ENCODE measurements at regions not wholly inside any gene's neighbourhood (a gene's known extent, or its start where the extent isn't known, plus 50 kb on each side); places are given as distances from the start of the nearest gene placed in this dataset.

GRCh38 chr5:74478328-74478727 lies 162.2 kb downstream of the ENC1 start (continued):
- TF ChIP-seq EP300 (conservative IDR thresholded peaks at IDR 0.05; ENCODE audit: poor library complexity, severe bottlenecking) (no peak), POLR2AphosphoS5 (IDR thresholded peaks at IDR 0.05) (no peak), SMC3 (conservative IDR thresholded peaks at IDR 0.05; ENCODE audit: poor library complexity) (no peak)

GRCh38 chr5:74477761-74478160 lies 162.8 kb downstream of the ENC1 start:
- TF ChIP-seq RAD21 (conservative IDR thresholded peaks at IDR 0.05) = no peak
- TF ChIP-seq SMC3 (conservative IDR thresholded peaks at IDR 0.05; ENCODE audit: poor library complexity) = no peak
- TF ChIP-seq TAF1 (IDR thresholded peaks at IDR 0.05; ENCODE audit: low read depth) = no peak
- TF ChIP-seq EP300 (conservative IDR thresholded peaks at IDR 0.05; ENCODE audit: poor library complexity, severe bottlenecking) = no peak
- TF ChIP-seq EZH2 (IDR thresholded peaks at IDR 0.05; ENCODE audit: borderline replicate concordance, insufficient read depth, low read length, poor library complexity, severe bottlenecking) = no peak
- no peak for TF ChIP-seq REST (IDR thresholded peaks at IDR 0.05; ENCODE audit: borderline replicate concordance)
- no peak for TF ChIP-seq MXI1 (conservative IDR thresholded peaks at IDR 0.05; ENCODE audit: poor library complexity, severe bottlenecking)
- no peak for TF ChIP-seq CTCF (IDR thresholded peaks at IDR 0.05; ENCODE audit: poor library complexity, severe bottlenecking)
- TF ChIP-seq POLR2AphosphoS5 (IDR thresholded peaks at IDR 0.05) = no peak
- Histone ChIP-seq H3K36me3 (ENCODE audit: insufficient read depth, low read length) (no peaks in the 10 kb centered on the region), H3K27ac (ENCODE audit: low read length) (peak overlapping the region; percentile 97), H3K9me2 (ENCODE audit: insufficient read depth, low read length) (no peaks in the 10 kb centered on the region), H3K79me2 (replicated peaks; ENCODE audit: insufficient read depth, low read length) (no peaks in the 10 kb centered on the region), H4K20me1 (ENCODE audit: insufficient read depth) (no peaks in the 10 kb centered on the region), H3K4me2 (ENCODE audit: low read length) (no peak overlapping the region), H3K27me3 (ENCODE audit: insufficient read depth, low read depth, low read length) (no peaks in the 10 kb centered on the region), H3K9ac (ENCODE audit: low read length) (peak overlapping the region; percentile 71), H2AFZ (ENCODE audit: low read depth, low read length) (no peak overlapping the region), H3F3A (ENCODE audit: insufficient read depth, low read length, poor library complexity, severe bottlenecking) (peaks cover 7% of the 10 kb centered on the region), H3K4me3 (ENCODE audit: low read length) (peak overlapping the region; percentile 56), H3K9me3 (ENCODE audit: low read length) (no peaks in the 10 kb centered on the region)

- no peaks in the 10 kb centered on the region for H3K79me2 ChIP-seq (replicated peaks; ENCODE audit: insufficient read depth, low read length)
- H3K9me3 ChIP-seq (ENCODE audit: low read length) = no peaks in the 10 kb centered on the region
- H3K27me3 ChIP-seq (ENCODE audit: insufficient read depth, low read depth, low read length) = no peaks in the 10 kb centered on the region
- H3K4me3 ChIP-seq (ENCODE audit: low read length) = peak overlapping the region; percentile 56
- no peaks in the 10 kb centered on the region for H3K36me3 ChIP-seq (ENCODE audit: insufficient read depth, low read length)
- no peaks in the 10 kb centered on the region for H4K20me1 ChIP-seq (ENCODE audit: insufficient read depth)
- TF ChIP-seq REST (IDR thresholded peaks at IDR 0.05; ENCODE audit: borderline replicate concordance) (peak; percentile 19), EP300 (conservative IDR thresholded peaks at IDR 0.05; ENCODE audit: poor library complexity, severe bottlenecking) (peak; percentile 51), POLR2AphosphoS5 (IDR thresholded peaks at IDR 0.05) (peak; percentile 2), SMC3 (conservative IDR thresholded peaks at IDR 0.05; ENCODE audit: poor library complexity) (no peak), RAD21 (conservative IDR thresholded peaks at IDR 0.05) (no peak), MXI1 (conservative IDR thresholded peaks at IDR 0.05; ENCODE audit: poor library complexity, severe bottlenecking) (peak; percentile 19), CTCF (IDR thresholded peaks at IDR 0.05; ENCODE audit: poor library complexity, severe bottlenecking) (no peak), EZH2 (IDR thresholded peaks at IDR 0.05; ENCODE audit: borderline replicate concordance, insufficient read depth, low read length, poor library complexity, severe bottlenecking) (no peak)
- H3K9ac ChIP-seq (ENCODE audit: low read length) = peak overlapping the region; percentile 71
- peaks cover 7% of the 10 kb centered on the region for H3F3A ChIP-seq (ENCODE audit: insufficient read depth, low read length, poor library complexity, severe bottlenecking)
- H3K9me2 ChIP-seq (ENCODE audit: insufficient read depth, low read length) = no peaks in the 10 kb centered on the region
- H2AFZ ChIP-seq (ENCODE audit: low read depth, low read length) = no peak overlapping the region
- H3K4me2 ChIP-seq (ENCODE audit: low read length) = peak overlapping the region; percentile 65
- peak overlapping the region; percentile 97 for H3K27ac ChIP-seq (ENCODE audit: low read length)
These were observed 163.6 kb downstream of the ENC1 start for GRCh38 chr5:74476819-74477453.
